ENCODE measurements at regions not wholly inside any gene's neighbourhood (a gene's known extent, or its start where the extent isn't known, plus 50 kb on each side); places are given as distances from the start of the nearest gene placed in this dataset.

GRCh38 chr2:52500561-52500960, 1267.0 kb upstream of the CHAC2 start:
- Histone ChIP-seq H3K36me3 (replicated peaks; ENCODE audit: insufficient read depth, low read length) (no peaks in the 10 kb centered on the region), H4K20me1 (ENCODE audit: insufficient read depth, low read length) (no peaks in the 10 kb centered on the region), H3K4me1 (ENCODE audit: low read length) (no peaks in the 10 kb centered on the region), H3K9me3 (replicated peaks; ENCODE audit: insufficient read depth, low read length) (no peaks in the 10 kb centered on the region), H3K27me3 (replicated peaks; ENCODE audit: insufficient read depth, low read length) (no peaks in the 10 kb centered on the region), H3K9ac (ENCODE audit: low read length) (no peak overlapping the region), H3K4me2 (ENCODE audit: low read depth, low read length) (no peak overlapping the region), H3F3A (ENCODE audit: insufficient read depth, low read length) (no peaks in the 10 kb centered on the region), H3K79me2 (ENCODE audit: low read length) (no peaks in the 10 kb centered on the region), H3K9me2 (replicated peaks; ENCODE audit: insufficient read depth, low read length) (no peaks in the 10 kb centered on the region), H3K27ac (ENCODE audit: low read length) (no peak overlapping the region), H2AFZ (ENCODE audit: low read length) (no peak overlapping the region), H3K4me3 (ENCODE audit: low read length) (no peak overlapping the region)
- DNase-seq = no peak
- no peak for TF ChIP-seq EZH2phosphoT487 (IDR thresholded peaks at IDR 0.05; ENCODE audit: low read length)
- TF ChIP-seq CTCF (IDR thresholded peaks at IDR 0.05; ENCODE audit: low read length) = no peak
- TF ChIP-seq EZH2 (optimal IDR thresholded peaks at IDR 0.05; ENCODE audit: low read depth, low read length) = no peak

GRCh38 chr2:52498077-52498750, 1269.4 kb upstream of the CHAC2 start:
- Histone ChIP-seq H3K9me2 (replicated peaks; ENCODE audit: insufficient read depth, low read length) (no peaks in the 10 kb centered on the region), H4K20me1 (ENCODE audit: insufficient read depth, low read length) (no peaks in the 10 kb centered on the region), H2AFZ (ENCODE audit: low read length) (no peak overlapping the region), H3K27me3 (replicated peaks; ENCODE audit: insufficient read depth, low read length) (no peaks in the 10 kb centered on the region), H3K9me3 (replicated peaks; ENCODE audit: insufficient read depth, low read length) (no peaks in the 10 kb centered on the region), H3F3A (ENCODE audit: insufficient read depth, low read length) (no peaks in the 10 kb centered on the region), H3K27ac (ENCODE audit: low read length) (no peak overlapping the region), H3K79me2 (ENCODE audit: low read length) (no peaks in the 10 kb centered on the region), H3K4me1 (ENCODE audit: low read length) (no peaks in the 10 kb centered on the region), H3K4me3 (ENCODE audit: low read length) (no peak overlapping the region), H3K4me2 (ENCODE audit: low read depth, low read length) (no peak overlapping the region), H3K9ac (ENCODE audit: low read length) (no peak overlapping the region), H3K36me3 (replicated peaks; ENCODE audit: insufficient read depth, low read length) (no peaks in the 10 kb centered on the region)
- no peak for DNase-seq
- no peak for TF ChIP-seq EZH2 (optimal IDR thresholded peaks at IDR 0.05; ENCODE audit: low read depth, low read length)
- no peak for TF ChIP-seq EZH2phosphoT487 (IDR thresholded peaks at IDR 0.05; ENCODE audit: low read length)
- TF ChIP-seq CTCF (IDR thresholded peaks at IDR 0.05; ENCODE audit: low read length) = no peak

- no peak overlapping the region for H3K27ac ChIP-seq (ENCODE audit: low read length)
- H3K9ac ChIP-seq (ENCODE audit: low read length) = no peak overlapping the region
- no peaks in the 10 kb centered on the region for H3K27me3 ChIP-seq (replicated peaks; ENCODE audit: insufficient read depth, low read length)
- no peaks in the 10 kb centered on the region for H3K9me2 ChIP-seq (replicated peaks; ENCODE audit: insufficient read depth, low read length)
- H3K4me2 ChIP-seq (ENCODE audit: low read depth, low read length) = no peak overlapping the region
- H3K4me3 ChIP-seq (ENCODE audit: low read length) = no peak overlapping the region
- H3F3A ChIP-seq (ENCODE audit: insufficient read depth, low read length) = no peaks in the 10 kb centered on the region
- DNase-seq = no peak
- H3K9me3 ChIP-seq (replicated peaks; ENCODE audit: insufficient read depth, low read length) = no peaks in the 10 kb centered on the region
- TF ChIP-seq EZH2 (optimal IDR thresholded peaks at IDR 0.05; ENCODE audit: low read depth, low read length) (no peak), EZH2phosphoT487 (IDR thresholded peaks at IDR 0.05; ENCODE audit: low read length) (no peak), CTCF (IDR thresholded peaks at IDR 0.05; ENCODE audit: low read length) (no peak)
- no peak overlapping the region for H2AFZ ChIP-seq (ENCODE audit: low read length)
- no peaks in the 10 kb centered on the region for H3K36me3 ChIP-seq (replicated peaks; ENCODE audit: insufficient read depth, low read length)
- no peaks in the 10 kb centered on the region for H3K79me2 ChIP-seq (ENCODE audit: low read length)
- H3K4me1 ChIP-seq (ENCODE audit: low read length) = no peaks in the 10 kb centered on the region
- no peaks in the 10 kb centered on the region for H4K20me1 ChIP-seq (ENCODE audit: insufficient read depth, low read length)
Observed at GRCh38 chr2:52495816-52496215, 1271.8 kb upstream of the CHAC2 start.
